Endodermal cell (in vitro differentiated cells): ENCODE measurements at regions not wholly inside any gene's neighbourhood (a gene's known extent, or its start where the extent isn't known, plus 50 kb on each side); places are given as distances from the start of the nearest gene placed in this dataset.

ENCODE experiments used
- DNase-seq: peaks from one replicate; pipeline ENCODE4 v3.0.0-alpha.2; 2017
- H3K27ac ChIP-seq: 2 replicates; pipeline ENCODE4 v1.5.1; 2013; ENCODE audit warnings: mild to moderate bottlenecking, low read depth, low read length, moderate library complexity
- H3K27me3 ChIP-seq: 2 replicates; pipeline ENCODE4 v1.6.1; 2013; ENCODE audit warnings: mild to moderate bottlenecking, low read length, moderate library complexity; ENCODE audit not compliant: insufficient read depth, control insufficient read depth, poor library complexity, severe bottlenecking
- H3K36me3 ChIP-seq: 2 replicates; pipeline ENCODE4 v1.7.0; 2013; ENCODE audit warnings: mild to moderate bottlenecking, low read length, moderate library complexity; ENCODE audit not compliant: control insufficient read depth, insufficient read depth
- H3K4me1 ChIP-seq: one replicate; pipeline ENCODE4 v1.7.0; 2013; ENCODE audit warnings: low read length; ENCODE audit not compliant: control insufficient read depth, insufficient read depth
- H3K4me3 ChIP-seq: 2 replicates; pipeline ENCODE4 v1.5.1; 2013; ENCODE audit warnings: mild to moderate bottlenecking, low read length, moderate library complexity
- H3K9ac ChIP-seq: 2 replicates; pipeline ENCODE4 v1.6.1; 2013; ENCODE audit warnings: mild to moderate bottlenecking, low read length, moderate library complexity; ENCODE audit not compliant: poor library complexity, severe bottlenecking; ENCODE audit errors: extremely low read depth
- H3K9me3 ChIP-seq: 2 replicates; pipeline ENCODE4 v1.6.1; 2013; ENCODE audit warnings: mild to moderate bottlenecking, low read length, moderate library complexity; ENCODE audit not compliant: control insufficient read depth
- H3K27ac Mint-ChIP-seq: 2 replicates; pipeline ENCODE4 v1.8.0; 2020; ENCODE audit warnings: mixed read lengths
- H3K27me3 Mint-ChIP-seq: 2 replicates; pipeline ENCODE4 v1.8.0; 2021; ENCODE audit warnings: mild to moderate bottlenecking, mixed read lengths; ENCODE audit not compliant: insufficient read depth
- H3K36me3 Mint-ChIP-seq: 2 replicates; pipeline ENCODE4 v1.8.0; 2020; ENCODE audit warnings: low read depth, mixed read lengths
- H3K4me1 Mint-ChIP-seq: 2 replicates; pipeline ENCODE4 v1.8.0; 2020; ENCODE audit warnings: mixed read lengths
- H3K4me3 Mint-ChIP-seq: 2 replicates; pipeline ENCODE4 v1.8.0; 2020; ENCODE audit warnings: mild to moderate bottlenecking, moderate library complexity, mixed read lengths
- H3K9me3 Mint-ChIP-seq: 2 replicates; pipeline ENCODE4 v1.8.0; 2020; ENCODE audit warnings: mild to moderate bottlenecking, mixed read lengths
- WGBS, 2 experiments: methylation state at CpG; one replicate each; pipeline versions ENCODE4 v1.1.5 to v1.1.7; 2013; ENCODE audit warnings: missing lambda C conversion rate in 2 of 2, mixed read lengths in 1 of 2; ENCODE audit not compliant: insufficient coverage in 1 of 2, insufficient read length in 1 of 2; 5-methylcytosine and 5-hydroxymethylcytosine counted together
- TF ChIP-seq, protein P1 (sequence below): fragments of 200-600 bp; sonication (generic); conservative IDR thresholded peaks from 2 replicates; pipeline ENCODE4 v1.5.0; 2021; ENCODE audit warnings: antibody characterized with exemption, mild to moderate bottlenecking

DNA sequence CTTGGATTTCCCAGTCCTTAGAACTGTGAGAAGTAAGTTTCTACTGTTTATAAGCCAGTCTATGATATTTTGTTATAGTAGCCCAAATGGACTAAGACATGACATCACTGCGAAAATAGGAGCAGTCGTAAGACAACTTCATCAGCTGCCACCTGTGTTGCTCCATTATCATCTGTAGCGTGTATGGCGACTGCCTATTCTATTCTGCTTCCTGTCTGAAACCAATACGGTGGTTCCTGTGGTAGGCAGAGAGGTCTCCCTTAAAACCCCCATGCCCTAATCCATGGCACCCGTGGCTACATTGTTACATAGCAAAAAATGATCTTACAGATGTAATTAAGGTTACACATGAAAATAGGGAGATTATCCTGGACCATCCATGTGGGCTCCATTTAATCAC is 105.4 kb upstream of the FAT1 start:
- Histone ChIP-seq H3K9ac (no peak overlapping the region), H3K4me1 (no peaks in the 10 kb centered on the region), H3K36me3 (no peaks in the 10 kb centered on the region), H3K4me3 (no peak overlapping the region), H3K9me3 (no peaks in the 10 kb centered on the region), H3K27ac (no peak overlapping the region), H3K27me3 (no peaks in the 10 kb centered on the region)
- 96 to 100% methylated on average over 4 to 6 of the region's 6 CpGs for WGBS, 2 experiments
- Mint-ChIP-seq H3K4me1 (peaks cover 2% of the 10 kb centered on the region), H3K27ac (no peak overlapping the region), H3K9me3 (no peaks in the 10 kb centered on the region), H3K27me3 (peaks cover 2% of the 10 kb centered on the region), H3K36me3 (no peaks in the 10 kb centered on the region), H3K4me3 (no peak overlapping the region)
- TF ChIP-seq, protein P1, sequence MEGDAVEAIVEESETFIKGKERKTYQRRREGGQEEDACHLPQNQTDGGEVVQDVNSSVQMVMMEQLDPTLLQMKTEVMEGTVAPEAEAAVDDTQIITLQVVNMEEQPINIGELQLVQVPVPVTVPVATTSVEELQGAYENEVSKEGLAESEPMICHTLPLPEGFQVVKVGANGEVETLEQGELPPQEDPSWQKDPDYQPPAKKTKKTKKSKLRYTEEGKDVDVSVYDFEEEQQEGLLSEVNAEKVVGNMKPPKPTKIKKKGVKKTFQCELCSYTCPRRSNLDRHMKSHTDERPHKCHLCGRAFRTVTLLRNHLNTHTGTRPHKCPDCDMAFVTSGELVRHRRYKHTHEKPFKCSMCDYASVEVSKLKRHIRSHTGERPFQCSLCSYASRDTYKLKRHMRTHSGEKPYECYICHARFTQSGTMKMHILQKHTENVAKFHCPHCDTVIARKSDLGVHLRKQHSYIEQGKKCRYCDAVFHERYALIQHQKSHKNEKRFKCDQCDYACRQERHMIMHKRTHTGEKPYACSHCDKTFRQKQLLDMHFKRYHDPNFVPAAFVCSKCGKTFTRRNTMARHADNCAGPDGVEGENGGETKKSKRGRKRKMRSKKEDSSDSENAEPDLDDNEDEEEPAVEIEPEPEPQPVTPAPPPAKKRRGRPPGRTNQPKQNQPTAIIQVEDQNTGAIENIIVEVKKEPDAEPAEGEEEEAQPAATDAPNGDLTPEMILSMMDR: no peak
- DNase-seq: no peak

- H3K9me3 Mint-ChIP-seq: no peaks in the 10 kb centered on the region
- H3K4me1 Mint-ChIP-seq: peaks cover 2% of the 10 kb centered on the region
- H3K27ac Mint-ChIP-seq: no peak overlapping the region
- DNase-seq: no peak
- H3K9ac ChIP-seq: no peak overlapping the region
- TF ChIP-seq, protein P1: no peak
- no peaks in the 10 kb centered on the region for H3K36me3 ChIP-seq
- H3K9me3 ChIP-seq: no peaks in the 10 kb centered on the region
- WGBS, 2 experiments: 74 to 77% methylated on average over 8 to 9 of the region's 9 CpGs
- no peak overlapping the region for H3K27ac ChIP-seq
- no peak overlapping the region for H3K4me3 ChIP-seq
- no peak overlapping the region for H3K4me3 Mint-ChIP-seq
- no peaks in the 10 kb centered on the region for H3K36me3 Mint-ChIP-seq
- peaks cover 2% of the 10 kb centered on the region for H3K27me3 Mint-ChIP-seq
- H3K4me1 ChIP-seq: no peaks in the 10 kb centered on the region
- H3K27me3 ChIP-seq: no peaks in the 10 kb centered on the region
Observed at GRCh38 chr4:186829740-186830449, 106.2 kb upstream of the FAT1 start.

DNA sequence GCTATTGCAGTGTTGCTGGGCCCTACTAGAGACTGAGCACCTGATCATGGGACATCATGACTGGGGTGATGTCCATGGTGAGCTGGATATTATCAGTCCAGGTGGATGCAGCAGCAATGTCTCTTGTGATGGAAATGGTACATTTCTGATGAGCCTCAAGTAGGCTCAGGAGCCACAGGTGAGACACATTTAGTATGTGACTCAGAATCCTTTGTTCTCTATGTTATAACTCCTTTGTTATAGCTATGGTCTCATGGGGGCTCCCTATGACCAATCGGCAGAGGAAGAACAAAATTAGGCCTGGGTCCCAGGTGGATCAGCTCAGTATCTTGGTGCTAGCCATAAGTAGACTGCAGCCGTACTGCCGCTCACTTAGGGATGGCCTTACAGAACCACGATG is 107.9 kb upstream of the FAT1 start:
- H3K9ac ChIP-seq: no peak overlapping the region
- H3K4me3 ChIP-seq: no peak overlapping the region
- no peaks in the 10 kb centered on the region for H3K9me3 ChIP-seq
- Mint-ChIP-seq H3K4me1 (peaks cover 2% of the 10 kb centered on the region), H3K27ac (no peak overlapping the region), H3K36me3 (no peaks in the 10 kb centered on the region), H3K4me3 (no peak overlapping the region), H3K27me3 (peaks cover 2% of the 10 kb centered on the region), H3K9me3 (no peaks in the 10 kb centered on the region)
- H3K27me3 ChIP-seq: no peaks in the 10 kb centered on the region
- 89 to 92% methylated on average over 4 of the region's 4 CpGs for WGBS, 2 experiments
- H3K4me1 ChIP-seq: no peaks in the 10 kb centered on the region
- TF ChIP-seq, protein P1: no peak
- H3K27ac ChIP-seq: no peak overlapping the region
- H3K36me3 ChIP-seq: no peaks in the 10 kb centered on the region
- no peak for DNase-seq
